GM20000 (cell line): ENCODE measurements at regions not wholly inside any gene's neighbourhood (a gene's known extent, or its start where the extent isn't known, plus 50 kb on each side); places are given as distances from the start of the nearest gene placed in this dataset.
"Not testable (repeated sequence)": the region's sequence is repeated elsewhere in the genome, so short reads cannot be mapped to it uniquely, and the experiment has no call there.

ENCODE experiments used
- DNase-seq: peaks from one replicate; pipeline ENCODE4 v3.0.0; 2012; ENCODE audit warnings: low spot score
- TF ChIP-seq, protein P1 (sequence below): IDR thresholded peaks from 2 replicates; pipeline ENCODE4 v1.5.1; 2012; ENCODE audit warnings: mild to moderate bottlenecking, control low read depth; ENCODE audit errors: extremely low read depth, missing control alignments

DNA sequence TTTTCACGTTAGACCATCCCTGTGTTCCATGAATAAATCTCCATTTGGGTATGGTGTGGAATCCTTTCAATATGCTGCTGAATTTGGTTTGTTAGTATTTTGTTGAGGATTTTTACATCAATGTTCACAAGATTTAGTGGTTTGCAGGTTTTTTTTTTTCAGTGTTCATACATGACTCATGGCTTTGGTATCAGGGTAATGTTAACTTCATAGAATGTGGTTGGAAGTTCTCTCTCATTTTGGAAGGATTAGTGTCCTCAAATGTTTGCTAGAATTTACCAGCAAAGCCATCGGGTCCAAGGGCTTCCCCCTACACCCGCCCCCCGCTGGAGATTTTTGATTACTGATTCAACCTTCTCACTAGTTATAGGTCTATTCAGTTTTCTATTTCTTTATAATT is 398.0 kb downstream of the NXPH1 start:
- TF ChIP-seq, protein P1, sequence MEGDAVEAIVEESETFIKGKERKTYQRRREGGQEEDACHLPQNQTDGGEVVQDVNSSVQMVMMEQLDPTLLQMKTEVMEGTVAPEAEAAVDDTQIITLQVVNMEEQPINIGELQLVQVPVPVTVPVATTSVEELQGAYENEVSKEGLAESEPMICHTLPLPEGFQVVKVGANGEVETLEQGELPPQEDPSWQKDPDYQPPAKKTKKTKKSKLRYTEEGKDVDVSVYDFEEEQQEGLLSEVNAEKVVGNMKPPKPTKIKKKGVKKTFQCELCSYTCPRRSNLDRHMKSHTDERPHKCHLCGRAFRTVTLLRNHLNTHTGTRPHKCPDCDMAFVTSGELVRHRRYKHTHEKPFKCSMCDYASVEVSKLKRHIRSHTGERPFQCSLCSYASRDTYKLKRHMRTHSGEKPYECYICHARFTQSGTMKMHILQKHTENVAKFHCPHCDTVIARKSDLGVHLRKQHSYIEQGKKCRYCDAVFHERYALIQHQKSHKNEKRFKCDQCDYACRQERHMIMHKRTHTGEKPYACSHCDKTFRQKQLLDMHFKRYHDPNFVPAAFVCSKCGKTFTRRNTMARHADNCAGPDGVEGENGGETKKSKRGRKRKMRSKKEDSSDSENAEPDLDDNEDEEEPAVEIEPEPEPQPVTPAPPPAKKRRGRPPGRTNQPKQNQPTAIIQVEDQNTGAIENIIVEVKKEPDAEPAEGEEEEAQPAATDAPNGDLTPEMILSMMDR, result no peak
- no peak for DNase-seq

DNA sequence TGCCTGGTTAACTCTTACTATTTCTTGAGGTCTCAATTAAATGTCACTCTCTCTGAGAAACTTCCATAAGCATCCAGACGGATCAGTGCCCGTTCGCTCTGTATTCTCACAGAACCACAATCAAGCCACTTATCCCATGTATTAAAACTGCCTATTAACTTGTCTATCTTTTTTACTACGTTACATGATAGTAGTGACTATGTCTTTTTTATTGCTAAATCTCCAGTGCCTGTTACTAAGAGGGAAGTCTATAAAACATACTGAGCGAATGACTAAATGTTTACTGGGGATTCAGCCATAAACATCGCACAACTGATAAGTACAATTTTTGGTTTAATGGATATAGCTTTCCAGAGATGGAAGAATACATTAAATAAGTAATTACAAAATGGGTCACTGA is 399.9 kb downstream of the NXPH1 start:
- no peak for DNase-seq
- TF ChIP-seq, protein P1, result no peak

DNA sequence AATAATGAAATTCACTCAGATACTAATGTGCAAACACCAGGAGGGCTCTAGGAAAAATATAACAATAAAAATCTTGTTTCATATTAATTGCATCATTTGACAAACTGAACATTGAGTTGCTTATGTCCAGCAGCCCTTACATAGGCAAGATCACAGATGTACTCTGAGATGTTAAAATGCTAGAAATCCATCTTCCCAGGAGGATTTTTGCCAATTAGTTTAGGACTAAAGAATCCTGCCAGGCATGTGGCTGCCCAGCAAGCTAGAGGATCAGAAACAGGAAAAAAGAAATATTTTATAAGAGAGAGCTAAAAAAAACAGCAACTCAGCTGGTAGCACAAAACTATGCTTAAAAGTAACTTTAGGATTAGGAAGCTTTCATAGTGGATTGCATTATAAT is 407.8 kb downstream of the NXPH1 start:
- no peak for DNase-seq
- TF ChIP-seq, protein P1, result no peak

DNA sequence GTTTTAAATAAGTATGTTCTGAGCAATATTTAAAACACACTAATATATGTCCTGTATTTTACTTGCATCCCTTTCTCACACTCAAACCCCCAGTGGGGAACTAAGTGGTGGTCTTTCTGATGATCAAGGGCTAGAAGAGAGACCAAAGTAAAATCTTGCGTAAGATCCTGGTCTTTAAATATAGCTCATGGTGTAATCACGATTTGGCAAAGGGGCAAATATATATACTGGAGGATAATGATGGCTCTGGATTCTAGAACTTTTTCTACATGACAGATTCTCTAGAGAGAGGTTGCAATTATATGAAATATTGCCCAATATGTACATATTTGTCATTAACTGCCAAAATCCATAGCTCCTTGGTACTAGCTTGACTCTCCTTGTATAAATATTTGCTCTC is 438.3 kb downstream of the NXPH1 start:
- no peak for DNase-seq
- TF ChIP-seq, protein P1, result no peak

DNA sequence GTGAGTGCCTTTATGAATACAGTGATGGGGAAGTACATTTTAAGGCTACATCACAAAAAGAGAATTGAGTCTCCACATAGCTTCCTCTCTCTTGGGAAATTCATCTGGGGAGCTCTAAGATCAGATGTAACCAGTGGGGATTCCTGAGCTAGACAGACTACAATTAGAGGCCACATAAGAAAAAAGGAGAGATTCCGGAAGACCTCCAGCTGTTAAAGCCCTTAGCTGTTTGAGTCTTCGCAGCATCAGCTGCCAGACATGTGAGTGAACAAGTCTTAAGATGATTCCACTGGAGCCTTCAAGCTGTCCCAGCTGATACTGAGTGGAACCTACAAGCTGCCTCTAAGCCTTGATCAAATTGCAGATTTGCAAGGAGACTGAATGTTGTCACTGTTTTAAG is 448.5 kb downstream of the NXPH1 start:
- no peak for DNase-seq
- TF ChIP-seq, protein P1, result no peak

DNA sequence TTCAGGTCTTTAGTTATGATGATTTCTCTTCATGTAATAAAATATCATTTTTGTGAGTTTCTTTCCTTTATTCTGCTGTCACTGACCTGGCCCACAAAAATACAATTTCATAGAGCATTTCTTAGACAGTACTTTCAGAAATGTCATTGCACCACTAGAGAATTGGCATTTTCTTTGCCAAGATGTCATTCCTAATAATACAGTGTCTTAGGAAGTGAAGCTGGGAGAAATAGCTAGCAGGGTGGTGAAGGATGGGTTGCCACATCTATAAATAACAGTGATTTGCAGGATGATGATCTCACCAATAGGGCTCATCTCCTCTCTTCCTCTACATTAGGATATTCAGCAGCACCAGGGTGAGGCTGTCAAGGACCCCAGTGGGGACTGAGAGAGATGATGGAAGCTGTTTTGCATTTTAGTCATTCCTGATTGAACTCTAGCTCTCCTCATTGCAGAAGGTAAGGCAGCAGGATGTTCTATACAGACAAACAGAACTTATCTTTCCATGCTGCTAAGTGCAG is 452.1 kb downstream of the NXPH1 start:
- TF ChIP-seq, protein P1, result no peak
- no peak for DNase-seq

DNA sequence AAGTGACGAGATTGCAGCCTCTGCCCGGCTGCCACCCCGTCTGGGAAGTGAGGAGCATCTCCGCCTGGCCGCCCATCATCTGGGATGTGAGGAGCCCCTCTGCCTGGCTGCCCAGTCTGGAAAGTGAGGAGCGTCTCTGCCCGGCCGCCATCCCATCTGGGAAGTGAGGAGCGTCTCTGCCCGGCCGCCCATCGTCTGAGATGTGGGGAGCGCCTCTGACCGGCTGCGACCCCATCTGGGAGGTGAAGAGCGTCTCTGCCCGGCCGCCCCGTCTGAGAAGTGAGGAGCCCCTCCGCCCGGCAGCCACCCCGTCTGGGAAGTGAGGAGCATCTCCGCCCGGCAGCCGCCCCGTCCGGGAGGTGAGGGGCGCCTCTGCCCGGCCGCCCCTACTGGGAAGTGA is 456.9 kb downstream of the NXPH1 start:
- not testable (repeated sequence) for DNase-seq

DNA sequence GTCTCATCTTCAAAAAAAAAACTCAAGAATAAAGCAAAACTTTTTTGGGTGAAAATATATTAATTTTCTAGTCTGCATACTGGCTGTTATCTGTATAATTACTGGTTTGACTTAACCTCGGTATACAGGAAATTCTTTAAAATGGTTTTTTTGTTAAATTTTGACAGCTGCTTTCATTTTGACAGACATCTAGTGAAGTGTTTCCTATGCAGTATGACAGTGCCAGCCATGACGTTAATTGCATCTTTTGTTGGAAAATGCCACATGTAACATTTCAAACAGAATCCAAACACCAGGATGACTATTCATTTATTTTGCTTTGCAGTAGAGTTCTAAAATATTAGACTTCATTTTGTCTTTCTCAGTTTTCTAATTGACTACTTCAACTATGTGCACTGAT is 460.4 kb downstream of the NXPH1 start:
- TF ChIP-seq, protein P1, result no peak
- DNase-seq, result no peak
